Loucy (cell line): ENCODE measurements at regions not wholly inside any gene's neighbourhood (a gene's known extent, or its start where the extent isn't known, plus 50 kb on each side); places are given as distances from the start of the nearest gene placed in this dataset.
"Not testable (repeated sequence)": the region's sequence is repeated elsewhere in the genome, so short reads cannot be mapped to it uniquely, and the experiment has no call there.

Source experiments
- EZH2phosphoT487 ChIP-seq: fragments of 200-600 bp; IDR thresholded peaks from 2 replicates; pipeline ENCODE4 v1.6.1; 2018; ENCODE audit warnings: antibody characterized with exemption, mild to moderate bottlenecking, moderate library complexity, borderline replicate concordance
- TF ChIP-seq, protein P1 (sequence below): fragments of 200-600 bp; sonication (generic); conservative IDR thresholded peaks from 2 replicates; pipeline ENCODE4 v1.5.1; 2014; ENCODE audit warnings: mild to moderate bottlenecking, antibody characterized with exemption, low read length

DNA sequence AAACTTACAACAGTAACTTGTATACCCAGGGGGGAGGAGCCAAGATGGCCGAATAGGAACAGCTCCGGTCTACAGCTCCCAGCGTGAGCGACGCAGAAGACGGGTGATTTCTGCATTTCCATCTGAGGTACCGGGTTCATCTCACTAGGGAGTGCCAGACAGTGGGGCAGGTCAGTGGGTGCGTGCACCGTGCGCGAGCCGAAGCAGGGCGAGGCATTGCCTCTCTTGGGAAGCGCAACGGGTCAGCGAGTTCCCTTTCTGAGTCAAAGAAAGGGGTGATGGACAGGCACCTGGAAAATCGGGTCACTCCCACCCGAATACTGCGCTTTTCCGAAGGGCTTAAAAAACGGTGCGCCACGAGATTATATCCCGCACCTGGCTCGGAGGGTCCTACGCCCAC, 278.8 kb downstream of the FAM47B start:
- TF ChIP-seq, protein P1, sequence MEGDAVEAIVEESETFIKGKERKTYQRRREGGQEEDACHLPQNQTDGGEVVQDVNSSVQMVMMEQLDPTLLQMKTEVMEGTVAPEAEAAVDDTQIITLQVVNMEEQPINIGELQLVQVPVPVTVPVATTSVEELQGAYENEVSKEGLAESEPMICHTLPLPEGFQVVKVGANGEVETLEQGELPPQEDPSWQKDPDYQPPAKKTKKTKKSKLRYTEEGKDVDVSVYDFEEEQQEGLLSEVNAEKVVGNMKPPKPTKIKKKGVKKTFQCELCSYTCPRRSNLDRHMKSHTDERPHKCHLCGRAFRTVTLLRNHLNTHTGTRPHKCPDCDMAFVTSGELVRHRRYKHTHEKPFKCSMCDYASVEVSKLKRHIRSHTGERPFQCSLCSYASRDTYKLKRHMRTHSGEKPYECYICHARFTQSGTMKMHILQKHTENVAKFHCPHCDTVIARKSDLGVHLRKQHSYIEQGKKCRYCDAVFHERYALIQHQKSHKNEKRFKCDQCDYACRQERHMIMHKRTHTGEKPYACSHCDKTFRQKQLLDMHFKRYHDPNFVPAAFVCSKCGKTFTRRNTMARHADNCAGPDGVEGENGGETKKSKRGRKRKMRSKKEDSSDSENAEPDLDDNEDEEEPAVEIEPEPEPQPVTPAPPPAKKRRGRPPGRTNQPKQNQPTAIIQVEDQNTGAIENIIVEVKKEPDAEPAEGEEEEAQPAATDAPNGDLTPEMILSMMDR: not testable (repeated sequence)
- TF ChIP-seq EZH2phosphoT487: not testable (repeated sequence)
